ENCODE measurements at regions not wholly inside any gene's neighbourhood (a gene's known extent, or its start where the extent isn't known, plus 50 kb on each side); places are given as distances from the start of the nearest gene placed in this dataset.

DNA sequence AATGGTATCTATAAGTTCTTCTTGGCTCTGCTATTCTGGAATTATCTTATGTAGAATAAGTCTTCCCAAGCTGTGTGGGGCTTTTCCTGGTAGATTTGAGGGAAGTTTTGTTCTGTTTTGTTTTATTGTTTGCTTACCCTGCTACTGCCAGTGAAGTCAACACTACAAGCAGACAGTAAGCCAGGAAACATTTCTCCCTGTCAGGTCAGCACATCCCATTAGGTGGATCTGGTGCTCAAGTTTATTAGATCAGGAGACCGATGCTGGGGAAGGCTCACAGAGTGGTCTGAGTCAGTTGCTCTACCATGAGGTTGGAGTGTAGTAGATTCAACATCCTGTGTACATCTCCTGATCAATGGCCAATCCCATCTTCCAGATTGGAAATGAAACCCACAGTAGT is 79.1 kb downstream of the ADRB2 start:
- Histone ChIP-seq H3K27me3 (ENCODE audit: control insufficient read depth in 1 of 2, insufficient read depth in 2 of 2, low read length in 2 of 2) (no peaks in the 10 kb centered on the region; a peak in 1 of 5 replicates), H3K4me1 (ENCODE audit: insufficient read depth, low read length) (no peaks in the 10 kb centered on the region), H3K4me2 (ENCODE audit: low read depth, low read length) (no peak overlapping the region), H4K20me1 (ENCODE audit: insufficient read depth, low read length) (no peaks in the 10 kb centered on the region), H2AFZ (ENCODE audit: low read length) (no peak overlapping the region), H3K79me2 (ENCODE audit: insufficient read depth, low read length) (no peaks in the 10 kb centered on the region), H3K4me3 (replicated peaks in 1 of 3; ENCODE audit: insufficient read depth in 1 of 3, low read depth in 2 of 3, low read length in 3 of 3) (no peak overlapping the region), H3K9me3 (ENCODE audit: low read length) (no peaks in the 10 kb centered on the region), H3K36me3 (replicated peaks in 1 of 2; ENCODE audit: control insufficient read depth in 1 of 2, insufficient read depth in 2 of 2, low read length in 2 of 2) (no peaks in the 10 kb centered on the region), H3K27ac (ENCODE audit: extremely low read length, insufficient read depth, low read length) (no peak overlapping the region), H3K9ac (ENCODE audit: insufficient read depth, low read depth, low read length) (no peak overlapping the region)
- intact Hi-C loops (cut with micrococcal nuclease; ENCODE audit: unreplicated experiment) (no loop called here), in situ Hi-C loops (cut with HindIII; ENCODE audit: extremely low pct_ligation_motif_present, low pct_unique_long_range_greater_than_20kb) (no loop called here)
- FAIRE-seq (no peak), DNase-seq (ENCODE audit: low spot score) (no peak), ATAC-seq (no peak)
- POLR2A ChIA-PET, result no interaction called here
- WGBS (ENCODE audit: low lambda C conversion rate), result 44% methylated on average over 1 of the region's 1 CpG
- CTCF ChIA-PET (ENCODE audit: low intra/inter-chr PET ratio, low total read pairs), result no interaction called here
- TF ChIP-seq ZNF335 (CRISPR knock-in tag; IDR thresholded peaks at IDR 0.05) (no peak), ZNF317 (CRISPR knock-in tag; IDR thresholded peaks at IDR 0.05) (no peak), ZNF800 (CRISPR knock-in tag; IDR thresholded peaks at IDR 0.05) (no peak), ATF1 (CRISPR knock-in tag; IDR thresholded peaks at IDR 0.05) (no peak), ZNF18 (CRISPR knock-in tag; IDR thresholded peaks at IDR 0.05; ENCODE audit: insufficient replicate concordance) (no peak)
- no TSS peak for BruUV-seq (replicated peaks)

GRCh38 chr5:148906968-148907367 is 80.6 kb downstream of the ADRB2 start:
- Histone ChIP-seq H3K4me2 (ENCODE audit: low read depth, low read length) (no peak overlapping the region), H3K27ac (ENCODE audit: extremely low read length, insufficient read depth, low read length) (no peak overlapping the region), H3K4me1 (ENCODE audit: insufficient read depth, low read length) (no peaks in the 10 kb centered on the region), H3K79me2 (ENCODE audit: insufficient read depth, low read length) (no peaks in the 10 kb centered on the region), H2AFZ (ENCODE audit: low read length) (no peak overlapping the region), H3K4me3 (replicated peaks in 1 of 3; ENCODE audit: insufficient read depth in 1 of 3, low read depth in 2 of 3, low read length in 3 of 3) (no peak overlapping the region), H3K27me3 (ENCODE audit: control insufficient read depth in 1 of 2, insufficient read depth in 2 of 2, low read length in 2 of 2) (no peaks in the 10 kb centered on the region; a peak in 1 of 5 replicates), H3K36me3 (replicated peaks in 1 of 2; ENCODE audit: control insufficient read depth in 1 of 2, insufficient read depth in 2 of 2, low read length in 2 of 2) (no peaks in the 10 kb centered on the region), H3K9ac (ENCODE audit: insufficient read depth, low read depth, low read length) (no peak overlapping the region), H3K9me3 (ENCODE audit: low read length) (no peaks in the 10 kb centered on the region), H4K20me1 (ENCODE audit: insufficient read depth, low read length) (no peaks in the 10 kb centered on the region)
- ChIA-PET CTCF (ENCODE audit: low intra/inter-chr PET ratio, low total read pairs) (no interaction called here), POLR2A (no interaction called here)
- no peak for FAIRE-seq
- in situ Hi-C loops (cut with HindIII; ENCODE audit: extremely low pct_ligation_motif_present, low pct_unique_long_range_greater_than_20kb) (no loop called here), intact Hi-C loops (cut with micrococcal nuclease; ENCODE audit: unreplicated experiment) (no loop called here)
- ATAC-seq, result no peak
- TF ChIP-seq TAF1 (CRISPR knock-in tag; IDR thresholded peaks at IDR 0.05) (no peak), SALL1 (CRISPR knock-in tag; IDR thresholded peaks at IDR 0.05) (no peak), ZNF432 (CRISPR knock-in tag; IDR thresholded peaks at IDR 0.05; ENCODE audit: borderline replicate concordance) (no peak), BCL6 (CRISPR knock-in tag; IDR thresholded peaks at IDR 0.05) (no peak), ZNF260 (CRISPR knock-in tag; IDR thresholded peaks at IDR 0.05; ENCODE audit: borderline replicate concordance, low read depth) (no peak), ZKSCAN5 (CRISPR knock-in tag; IDR thresholded peaks at IDR 0.05) (no peak), ZNF451 (CRISPR knock-in tag; IDR thresholded peaks at IDR 0.05) (no peak), ZSCAN22 (CRISPR knock-in tag; IDR thresholded peaks at IDR 0.05) (no peak), MBNL3 (CRISPR knock-in tag; conservative IDR thresholded peaks at IDR 0.05) (no peak), RXRA (CRISPR knock-in tag; IDR thresholded peaks at IDR 0.05) (no peak), ZNF24 (IDR thresholded peaks at IDR 0.05) (no peak)
- no TSS peak for BruUV-seq (replicated peaks)
- no peak for DNase-seq (ENCODE audit: low spot score)
- 0% methylated on average over 3 of the region's 3 CpGs for WGBS (ENCODE audit: low lambda C conversion rate)

All from HepG2 (cell line).